H1 (cell line): ENCODE measurements at regions not wholly inside any gene's neighbourhood (a gene's known extent, or its start where the extent isn't known, plus 50 kb on each side); places are given as distances from the start of the nearest gene placed in this dataset.

Experiments used
- CTCF ChIA-PET: fragments of 300-600 bp; sonication (Branson Sonifier 250); formaldehyde crosslinking; loops from one replicate; lab custom pipeline; 2021; ENCODE audit not compliant: partially characterized antibody; lab: Charles Lee
- POLR2A ChIA-PET: fragments of 300-600 bp; sonication (Branson Sonifier 250); formaldehyde crosslinking; loops from one replicate; lab custom pipeline; 2021; ENCODE audit warnings: inconsistent platforms; ENCODE audit not compliant: partially characterized antibody; lab: Charles Lee
- DNase-seq, 2 experiments: peaks; one replicate each; pipeline versions ENCODE4 v3.0.0 to v3.0.0-alpha.2; 2010 to 2022; ENCODE audit warnings: low spot score in 2 of 2, low read depth in 1 of 2, mixed read lengths in 1 of 2
- FAIRE-seq: peaks from 2 replicates; lab custom pipeline; 2011; peaks lifted over from hg19 to GRCh38; lab: Jason Lieb, UNC
- H2AFZ ChIP-seq: 2 replicates; pipeline ENCODE4 v1.8.1; 2012; ENCODE audit warnings: low read length, inconsistent platforms
- H2AK5ac ChIP-seq: 2 replicates; pipeline ENCODE4 v1.6.1; 2013; ENCODE audit warnings: low read depth, low read length
- H2BK120ac ChIP-seq: replicated peaks from 2 replicates; pipeline ENCODE3; 2013; ENCODE audit warnings: low read depth, low read length, inconsistent platforms
- H2BK12ac ChIP-seq: 2 replicates; pipeline ENCODE4 v1.6.1; 2013; ENCODE audit warnings: low read depth, low read length
- H2BK15ac ChIP-seq: 2 replicates; pipeline ENCODE4 v1.6.1; 2013; ENCODE audit warnings: low read length
- H2BK20ac ChIP-seq: 2 replicates; pipeline ENCODE4 v1.6.1; 2013; ENCODE audit warnings: low read length
- H2BK5ac ChIP-seq: 2 replicates; pipeline ENCODE4 v1.6.1; 2013; ENCODE audit warnings: low read depth, low read length
- H3K14ac ChIP-seq: 2 replicates; pipeline ENCODE4 v1.6.1; 2013; ENCODE audit warnings: inconsistent platforms; ENCODE audit not compliant: insufficient read length
- H3K18ac ChIP-seq: 2 replicates; pipeline ENCODE4 v1.6.1; 2013; ENCODE audit warnings: low read length; ENCODE audit errors: extremely low read depth
- H3K23ac ChIP-seq: 2 replicates; pipeline ENCODE4 v1.6.1; 2013; ENCODE audit warnings: inconsistent platforms; ENCODE audit not compliant: insufficient read length
- H3K23me2 ChIP-seq: 2 replicates; pipeline ENCODE4 v1.6.1; 2013; ENCODE audit warnings: low read depth, low read length
- H3K27ac ChIP-seq: 2 replicates; pipeline ENCODE4 v1.6.1; 2011; ENCODE audit warnings: low read depth, low read length, inconsistent platforms
- H3K27me3 ChIP-seq, 4 experiments: replicated peaks in 1 of 4; 1 replicate in 1 of 4; 2 replicates in 3 of 4; pipeline versions ENCODE4 v1.6.1 to v1.8.1; 2011 to 2013; ENCODE audit warnings: low read length in 3 of 4, mild to moderate bottlenecking in 3 of 4, inconsistent platforms in 2 of 4, mixed read lengths in 2 of 4, moderate library complexity in 1 of 4; ENCODE audit not compliant: control insufficient read depth in 3 of 4, insufficient read depth in 3 of 4; ENCODE audit errors: extremely low read depth in 1 of 4
- H3K36me3 ChIP-seq, 4 experiments: 2 replicates each; pipeline versions ENCODE4 v1.6.1 to v1.8.1; 2011 to 2013; ENCODE audit warnings: mild to moderate bottlenecking in 4 of 4, low read length in 3 of 4, moderate library complexity in 2 of 4, control low read depth in 1 of 4, inconsistent platforms in 1 of 4; ENCODE audit not compliant: insufficient read depth in 4 of 4, control insufficient read depth in 2 of 4
- H3K4ac ChIP-seq: replicated peaks from 2 replicates; pipeline ENCODE3; 2013; ENCODE audit warnings: low read length, low read depth, mixed read lengths, inconsistent platforms; ENCODE audit not compliant: insufficient read length
- H3K4me1 ChIP-seq, 4 experiments: replicated peaks in 1 of 4; 1 replicate in 1 of 4; 2 replicates in 3 of 4; pipeline versions ENCODE4 v1.6.1 to v1.8.1; 2011 to 2013; ENCODE audit warnings: low read length in 3 of 4, inconsistent platforms in 2 of 4, mixed read lengths in 1 of 4; ENCODE audit not compliant: insufficient read depth in 4 of 4, control insufficient read depth in 3 of 4
- H3K4me2 ChIP-seq, 2 experiments: 2 replicates each; pipeline versions ENCODE4 v1.6.1 to v1.8.1; 2011 to 2013; ENCODE audit warnings: low read depth in 2 of 2, low read length in 2 of 2, control low read depth in 1 of 2, inconsistent platforms in 1 of 2, mild to moderate bottlenecking in 1 of 2; ENCODE audit not compliant: insufficient read depth in 1 of 2
- H3K4me3 ChIP-seq, 4 experiments: fragments of 200-600, 300-600 bp in 1 of 4; sonication (generic), shearing (Covaris generic), sonication (Bioruptor Twin) in 1 of 4; 2 replicates each; pipeline versions ENCODE4 v1.5.1 to v1.8.1; 2011 to 2016; ENCODE audit warnings: low read length in 4 of 4, low read depth in 3 of 4, control low read depth in 2 of 4, inconsistent platforms in 2 of 4, mild to moderate bottlenecking in 2 of 4, mixed read lengths in 1 of 4, moderate library complexity in 1 of 4; ENCODE audit not compliant: insufficient read depth in 2 of 4; ENCODE audit errors: extremely low read depth in 1 of 4
- H3K56ac ChIP-seq: replicated peaks from 2 replicates; pipeline ENCODE3; 2013; ENCODE audit warnings: low read depth, mild to moderate bottlenecking, mixed read lengths, low read length, inconsistent platforms; ENCODE audit not compliant: insufficient read length
- H3K79me1 ChIP-seq: 2 replicates; pipeline ENCODE4 v1.6.1; 2013; ENCODE audit warnings: low read depth, low read length, control low read depth
- H3K79me2 ChIP-seq, 2 experiments: 2 replicates each; pipeline versions ENCODE4 v1.6.1 to v1.8.1; 2012 to 2013; ENCODE audit warnings: low read length in 2 of 2, mild to moderate bottlenecking in 2 of 2, inconsistent platforms in 1 of 2; ENCODE audit not compliant: insufficient read depth in 2 of 2, control insufficient read depth in 1 of 2
- H3K9ac ChIP-seq, 4 experiments: replicated peaks in 1 of 4; 1 replicate in 1 of 4; 2 replicates in 3 of 4; pipeline versions ENCODE4 v1.6.1 to v1.8.1; 2011 to 2013; ENCODE audit warnings: low read depth in 3 of 4, low read length in 3 of 4, control low read depth in 2 of 4, mild to moderate bottlenecking in 2 of 4, moderate library complexity in 2 of 4, inconsistent platforms in 1 of 4; ENCODE audit errors: extremely low read depth in 1 of 4
- H3K9me3 ChIP-seq, 2 experiments: 2 replicates each; pipeline versions ENCODE4 v1.6.1 to v1.8.1; 2012 to 2013; ENCODE audit warnings: mild to moderate bottlenecking in 2 of 2, moderate library complexity in 2 of 2, control low read depth in 1 of 2, inconsistent platforms in 1 of 2, low read depth in 1 of 2, low read length in 1 of 2, mixed read lengths in 1 of 2; ENCODE audit not compliant: insufficient read depth in 2 of 2
- H4K20me1 ChIP-seq, 2 experiments: replicated peaks in 1 of 2; 2 replicates each; pipeline versions ENCODE3 to v1.8.1; 2011 to 2013; ENCODE audit warnings: inconsistent platforms in 2 of 2, low read length in 2 of 2, mild to moderate bottlenecking in 1 of 2; ENCODE audit not compliant: insufficient read depth in 2 of 2, control insufficient read depth in 1 of 2
- H4K5ac ChIP-seq: 2 replicates; pipeline ENCODE4 v1.6.1; 2013; ENCODE audit warnings: low read length, low read depth, mixed read lengths, inconsistent platforms; ENCODE audit not compliant: insufficient read length
- H4K8ac ChIP-seq: 2 replicates; pipeline ENCODE4 v1.8.0; 2013; ENCODE audit warnings: mild to moderate bottlenecking, moderate library complexity, low read length, inconsistent platforms; ENCODE audit not compliant: insufficient read depth; ENCODE audit errors: extremely low read depth
- H4K91ac ChIP-seq: replicated peaks from 2 replicates; pipeline ENCODE3; 2013; ENCODE audit warnings: low read length, mixed read lengths, inconsistent platforms; ENCODE audit not compliant: insufficient read length
- CEBPB ChIP-seq: IDR thresholded peaks from 2 replicates; pipeline ENCODE4 v1.6.1; 2012; ENCODE audit warnings: low read depth, low read length
- SAP30 ChIP-seq: fragments of 300-600 bp; sonication (generic); IDR thresholded peaks from 2 replicates; pipeline ENCODE4 v1.7.1; 2012; ENCODE audit warnings: low read length, moderate library complexity, mild to moderate bottlenecking, inconsistent platforms; ENCODE audit not compliant: insufficient read depth, insufficient replicate concordance
- SUZ12 ChIP-seq: fragments of 200-600 bp; sonication (generic); IDR thresholded peaks from 2 replicates; pipeline ENCODE4 v1.6.1; 2012; ENCODE audit warnings: mild to moderate bottlenecking, inconsistent platforms, low read length, moderate library complexity, mixed read lengths
- WGBS, 2 experiments: shearing (Covaris generic) in 1 of 2; methylation state at CpG; one replicate each; pipeline versions ENCODE4 v1.1.6 to v1.1.7; 2013 to 2015; ENCODE audit warnings: low lambda C conversion rate in 2 of 2, mixed read lengths in 2 of 2, inconsistent platforms in 1 of 2, low coverage in 1 of 2, missing lambda C conversion rate in 1 of 2; ENCODE audit not compliant: insufficient replicate concordance in 2 of 2, insufficient coverage in 1 of 2, insufficient read length in 1 of 2; ENCODE audit errors: extremely low coverage in 1 of 2, missing lambda C conversion rate in 1 of 2; 5-methylcytosine and 5-hydroxymethylcytosine counted together

GRCh38 chr2:21748501-21748900 lies 624.7 kb downstream of the TDRD15 start:
- Histone ChIP-seq H2BK20ac (no peak overlapping the region), H3K4me1 (no peaks in the 10 kb centered on the region), H3K23ac (no peak overlapping the region), H4K20me1 (no peaks in the 10 kb centered on the region), H3K79me1 (no peaks in the 10 kb centered on the region), H3K27me3 (no peaks in the 10 kb centered on the region), H3K56ac (no peak overlapping the region), H4K5ac (no peak overlapping the region), H4K8ac (no peak overlapping the region), H3K4me3 (no peak overlapping the region), H3K14ac (no peak overlapping the region), H3K23me2 (no peaks in the 10 kb centered on the region), H2AK5ac (no peak overlapping the region), H2BK120ac (no peak overlapping the region), H2BK12ac (no peak overlapping the region), H3K27ac (no peak overlapping the region), H4K91ac (no peak overlapping the region), H2BK15ac (no peak overlapping the region), H3K9me3 (no peaks in the 10 kb centered on the region; a peak in 1 of 4 replicates), H3K79me2 (no peaks in the 10 kb centered on the region), H3K4ac (no peak overlapping the region), H2AFZ (no peak overlapping the region), H3K4me2 (no peak overlapping the region), H3K18ac (no peak overlapping the region), H3K36me3 (no peaks in the 10 kb centered on the region), H3K9ac (no peak overlapping the region), H2BK5ac (no peak overlapping the region)
- FAIRE-seq (no peak), DNase-seq (no peak)
- TF ChIP-seq CEBPB (no peak), SUZ12 (no peak), SAP30 (no peak)
- CTCF ChIA-PET, result no interaction called here
- POLR2A ChIA-PET, result no interaction called here
- 96% methylated on average over 4 of the region's 4 CpGs; no CpG with 5 or more reads in 1 of the 2 experiments for WGBS, 2 experiments
